ENCODE measurements at regions not wholly inside any gene's neighbourhood (a gene's known extent, or its start where the extent isn't known, plus 50 kb on each side); places are given as distances from the start of the nearest gene placed in this dataset.

- no peak overlapping the region for H3K4me3 ChIP-seq (ENCODE audit: low read length in 3 of 3)
- no peaks in the 10 kb centered on the region for H3K27me3 ChIP-seq (ENCODE audit: control insufficient read depth, insufficient read depth, low read length)
- no peak for DNase-seq
- H3K4me1 ChIP-seq (ENCODE audit: control insufficient read depth in 2 of 3, insufficient read depth in 2 of 3, low read depth in 1 of 3, low read length in 3 of 3), result no peaks in the 10 kb centered on the region
- H3K27ac ChIP-seq (ENCODE audit: low read depth in 2 of 2, low read length in 2 of 2), result no peak overlapping the region
- intact Hi-C loops (cut with DNase I), result no loop called here
- FAIRE-seq, result no peak
- H3K36me3 ChIP-seq (ENCODE audit: control insufficient read depth in 2 of 3, insufficient read depth in 3 of 3, low read length in 3 of 3), result no peaks in the 10 kb centered on the region
- TF ChIP-seq CTCF (IDR thresholded peaks at IDR 0.05; ENCODE audit: borderline replicate concordance, extremely low read depth, insufficient read depth), result no peak
- no peaks in the 10 kb centered on the region for H3K9me3 ChIP-seq (ENCODE audit: control insufficient read depth in 2 of 3, insufficient read depth in 1 of 3, low read length in 3 of 3)
- no peak overlapping the region for H3K9ac ChIP-seq (ENCODE audit: low read length in 3 of 3)
Observed at GRCh38 chr1:199690496-199690895, 337.0 kb upstream of the NR5A2 start.

- Histone ChIP-seq H3K27me3 (ENCODE audit: control insufficient read depth, insufficient read depth, low read length) (no peaks in the 10 kb centered on the region), H3K9me3 (ENCODE audit: control insufficient read depth in 2 of 3, insufficient read depth in 1 of 3, low read length in 3 of 3) (no peaks in the 10 kb centered on the region), H3K4me3 (ENCODE audit: low read length in 3 of 3) (no peak overlapping the region), H3K36me3 (ENCODE audit: control insufficient read depth in 2 of 3, insufficient read depth in 3 of 3, low read length in 3 of 3) (no peaks in the 10 kb centered on the region), H3K9ac (ENCODE audit: low read length in 3 of 3) (no peak overlapping the region), H3K4me1 (ENCODE audit: control insufficient read depth in 2 of 3, insufficient read depth in 2 of 3, low read depth in 1 of 3, low read length in 3 of 3) (no peaks in the 10 kb centered on the region), H3K27ac (ENCODE audit: low read depth in 2 of 2, low read length in 2 of 2) (no peak overlapping the region)
- no peak for TF ChIP-seq CTCF (IDR thresholded peaks at IDR 0.05; ENCODE audit: borderline replicate concordance, extremely low read depth, insufficient read depth)
- FAIRE-seq (no peak), DNase-seq (peak in 2 of 5 donors; percentile 17 to 62)
- intact Hi-C loops (cut with DNase I), result no loop called here
Observed at GRCh38 chr1:199691540-199691939, 336.0 kb upstream of the NR5A2 start.

- no peak overlapping the region for H3K9ac ChIP-seq (ENCODE audit: low read length in 3 of 3)
- no peaks in the 10 kb centered on the region for H3K9me3 ChIP-seq (ENCODE audit: control insufficient read depth in 2 of 3, insufficient read depth in 1 of 3, low read length in 3 of 3)
- H3K27me3 ChIP-seq (ENCODE audit: control insufficient read depth, insufficient read depth, low read length), result no peaks in the 10 kb centered on the region
- FAIRE-seq, result no peak
- H3K4me3 ChIP-seq (ENCODE audit: low read length in 3 of 3), result no peak overlapping the region
- no peaks in the 10 kb centered on the region for H3K4me1 ChIP-seq (ENCODE audit: control insufficient read depth in 2 of 3, insufficient read depth in 2 of 3, low read depth in 1 of 3, low read length in 3 of 3)
- H3K36me3 ChIP-seq (ENCODE audit: control insufficient read depth in 2 of 3, insufficient read depth in 3 of 3, low read length in 3 of 3), result no peaks in the 10 kb centered on the region
- no peak for TF ChIP-seq CTCF (IDR thresholded peaks at IDR 0.05; ENCODE audit: borderline replicate concordance, extremely low read depth, insufficient read depth)
- no peak for DNase-seq
- intact Hi-C loops (cut with DNase I), result no loop called here
- no peak overlapping the region for H3K27ac ChIP-seq (ENCODE audit: low read depth in 2 of 2, low read length in 2 of 2)
Observed at GRCh38 chr1:199693724-199694123, 333.8 kb upstream of the NR5A2 start.

- Histone ChIP-seq H3K27me3 (ENCODE audit: control insufficient read depth, insufficient read depth, low read length) (no peaks in the 10 kb centered on the region), H3K36me3 (ENCODE audit: control insufficient read depth in 2 of 3, insufficient read depth in 3 of 3, low read length in 3 of 3) (no peaks in the 10 kb centered on the region), H3K9ac (ENCODE audit: low read length in 3 of 3) (no peak overlapping the region), H3K9me3 (ENCODE audit: control insufficient read depth in 2 of 3, insufficient read depth in 1 of 3, low read length in 3 of 3) (no peaks in the 10 kb centered on the region), H3K4me1 (ENCODE audit: control insufficient read depth in 2 of 3, insufficient read depth in 2 of 3, low read depth in 1 of 3, low read length in 3 of 3) (no peaks in the 10 kb centered on the region), H3K27ac (ENCODE audit: low read depth in 2 of 2, low read length in 2 of 2) (no peak overlapping the region), H3K4me3 (ENCODE audit: low read length in 3 of 3) (no peak overlapping the region)
- DNase-seq (no peak), FAIRE-seq (peak; percentile 47)
- intact Hi-C loops (cut with DNase I), result no loop called here
- no peak for TF ChIP-seq CTCF (IDR thresholded peaks at IDR 0.05; ENCODE audit: borderline replicate concordance, extremely low read depth, insufficient read depth)
Observed at GRCh38 chr1:199696225-199696624, 331.3 kb upstream of the NR5A2 start.

Data from kidney (tissue), 13 donors.